ENCODE measurements at regions not wholly inside any gene's neighbourhood (a gene's known extent, or its start where the extent isn't known, plus 50 kb on each side); places are given as distances from the start of the nearest gene placed in this dataset.
A peak's percentile ranks its signal among the peaks of the same experiment; 100 is the strongest.

DNA sequence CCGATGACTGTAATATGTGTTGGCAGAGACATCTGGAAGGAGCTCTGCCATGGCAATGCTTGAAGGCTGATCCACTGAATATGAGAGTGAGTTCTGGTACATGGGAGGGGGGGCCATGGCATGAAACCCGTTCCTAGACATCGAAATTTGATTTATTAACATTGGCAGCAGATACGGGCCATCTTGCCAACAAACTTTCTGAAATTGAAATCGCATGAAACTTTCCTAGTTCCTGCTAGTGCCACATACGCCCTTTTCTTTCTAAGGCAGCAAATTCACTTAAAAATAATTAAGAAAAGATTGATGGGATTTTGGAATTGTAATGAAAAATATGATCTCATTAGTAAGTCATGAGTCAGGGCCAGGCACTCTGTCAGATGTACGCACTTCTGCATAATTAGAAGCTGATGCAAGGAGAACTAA is 91.8 kb upstream of the KMT2C start:
- no peak overlapping the region for H3K27ac ChIP-seq
- TF ChIP-seq, protein P1, sequence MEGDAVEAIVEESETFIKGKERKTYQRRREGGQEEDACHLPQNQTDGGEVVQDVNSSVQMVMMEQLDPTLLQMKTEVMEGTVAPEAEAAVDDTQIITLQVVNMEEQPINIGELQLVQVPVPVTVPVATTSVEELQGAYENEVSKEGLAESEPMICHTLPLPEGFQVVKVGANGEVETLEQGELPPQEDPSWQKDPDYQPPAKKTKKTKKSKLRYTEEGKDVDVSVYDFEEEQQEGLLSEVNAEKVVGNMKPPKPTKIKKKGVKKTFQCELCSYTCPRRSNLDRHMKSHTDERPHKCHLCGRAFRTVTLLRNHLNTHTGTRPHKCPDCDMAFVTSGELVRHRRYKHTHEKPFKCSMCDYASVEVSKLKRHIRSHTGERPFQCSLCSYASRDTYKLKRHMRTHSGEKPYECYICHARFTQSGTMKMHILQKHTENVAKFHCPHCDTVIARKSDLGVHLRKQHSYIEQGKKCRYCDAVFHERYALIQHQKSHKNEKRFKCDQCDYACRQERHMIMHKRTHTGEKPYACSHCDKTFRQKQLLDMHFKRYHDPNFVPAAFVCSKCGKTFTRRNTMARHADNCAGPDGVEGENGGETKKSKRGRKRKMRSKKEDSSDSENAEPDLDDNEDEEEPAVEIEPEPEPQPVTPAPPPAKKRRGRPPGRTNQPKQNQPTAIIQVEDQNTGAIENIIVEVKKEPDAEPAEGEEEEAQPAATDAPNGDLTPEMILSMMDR (IDR thresholded peaks at IDR 0.05), result no peak
- no peak for TF ChIP-seq EP300 (IDR thresholded peaks at IDR 0.05; ENCODE audit: low read depth)
- TF ChIP-seq POLR2AphosphoS5 (IDR thresholded peaks at IDR 0.05), result no peak
- no peak for TF ChIP-seq POLR2A (IDR thresholded peaks at IDR 0.05)
- no peaks in the 10 kb centered on the region for H3K27me3 ChIP-seq
- H3K4me3 ChIP-seq, result no peak overlapping the region
- H3K9me3 ChIP-seq, result no peaks in the 10 kb centered on the region
- intact Hi-C loops (cut with DNase I; ENCODE audit: low total_unique reads) (no loop called here), in situ Hi-C loops (cut with MboI; ENCODE audit: low pct_ligation_motif_present in 1 of 4, low pct_unique_long_range_greater_than_20kb in 1 of 4, low sequenced_read_pairs in 3 of 4) (no loop called here)
- 53% methylated on average over 6 to 7 of the region's 7 CpGs for WGBS, 2 donors (ENCODE audit: low coverage in 1 of 2)
- H3K4me1 ChIP-seq, result peaks cover 0 to 4% (median 2%) of the 10 kb centered on the region in 4 donors
- DNase-seq, result no peak
- no peaks in the 10 kb centered on the region for H3K36me3 ChIP-seq

DNA sequence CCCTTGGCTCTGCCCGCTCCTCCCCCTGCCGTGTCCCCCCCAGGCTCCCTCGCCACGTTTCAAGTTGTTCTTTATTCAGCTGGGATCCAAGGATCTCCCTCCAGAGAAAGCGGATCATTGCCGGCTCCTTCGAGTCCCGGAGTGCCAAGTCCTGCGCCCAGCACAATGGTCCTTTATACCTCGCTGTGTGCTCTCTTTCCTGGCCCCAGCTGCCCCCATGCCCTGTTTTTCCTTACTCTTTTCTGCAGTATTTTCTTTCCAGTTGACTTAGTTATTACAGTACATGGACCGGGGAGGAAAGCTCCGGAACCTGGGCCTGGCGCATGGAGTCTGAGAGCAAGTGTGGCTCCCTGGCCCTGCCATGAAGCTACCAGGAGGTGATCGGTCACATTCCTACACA is 88.1 kb upstream of the KMT2C start:
- Histone ChIP-seq H3K4me3 (no peak overlapping the region), H3K27ac (no peak overlapping the region), H3K27me3 (no peaks in the 10 kb centered on the region), H3K4me1 (peaks cover 0 to 13% (median 6%) of the 10 kb centered on the region in 4 donors), H3K9me3 (no peaks in the 10 kb centered on the region), H3K36me3 (no peaks in the 10 kb centered on the region)
- WGBS, 2 donors (ENCODE audit: low coverage in 1 of 2), result 93% methylated on average over 10 to 14 of the region's 14 CpGs
- DNase-seq, result no peak
- intact Hi-C loops (cut with DNase I; ENCODE audit: low total_unique reads), result loop anchor here (1.0 kb wide), 1 partner anchor 37 kb away; no protein-coding TSS in a partner anchor
- in situ Hi-C loops (cut with MboI; ENCODE audit: low pct_ligation_motif_present in 1 of 4, low pct_unique_long_range_greater_than_20kb in 1 of 4, low sequenced_read_pairs in 3 of 4), result no loop called here
- TF ChIP-seq EP300 (IDR thresholded peaks at IDR 0.05; ENCODE audit: low read depth) (no peak), POLR2A (IDR thresholded peaks at IDR 0.05) (no peak), POLR2AphosphoS5 (IDR thresholded peaks at IDR 0.05) (no peak)
- TF ChIP-seq, protein P1 (IDR thresholded peaks at IDR 0.05), result no peak

DNA sequence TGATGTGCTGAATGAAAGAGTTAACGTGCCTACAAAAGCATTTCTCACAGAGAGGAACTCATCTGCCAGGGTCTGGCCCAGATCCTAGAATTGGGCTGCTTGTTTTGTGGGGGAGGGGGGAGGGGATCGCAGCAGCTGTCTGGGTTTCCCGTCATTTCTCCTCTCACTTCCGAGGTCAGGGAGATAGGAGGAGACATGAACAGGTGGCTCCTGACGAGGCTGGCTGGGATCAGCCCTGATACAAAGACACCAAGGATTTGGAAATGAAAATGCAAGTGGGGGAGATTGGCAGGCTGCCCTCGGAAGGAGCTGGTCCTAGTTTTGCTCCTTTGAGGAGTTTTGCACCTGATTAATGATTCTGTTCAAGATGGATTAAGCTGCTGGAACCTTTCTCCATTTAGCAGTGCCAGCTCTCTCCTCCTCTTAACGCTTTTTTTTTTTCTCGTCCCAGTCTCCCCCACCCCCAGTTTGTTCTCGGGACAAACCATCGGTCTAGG is 86.8 kb upstream of the KMT2C start:
- H3K27ac ChIP-seq, result no peak overlapping the region
- H3K27me3 ChIP-seq, result no peaks in the 10 kb centered on the region
- in situ Hi-C loops (cut with MboI; ENCODE audit: low pct_ligation_motif_present in 1 of 4, low pct_unique_long_range_greater_than_20kb in 1 of 4, low sequenced_read_pairs in 3 of 4) (no loop called here), intact Hi-C loops (cut with DNase I; ENCODE audit: low total_unique reads) (no loop called here)
- H3K4me1 ChIP-seq, result peaks cover 0 to 13% (median 6%) of the 10 kb centered on the region in 4 donors
- TF ChIP-seq POLR2AphosphoS5 (IDR thresholded peaks at IDR 0.05) (no peak), POLR2A (IDR thresholded peaks at IDR 0.05) (no peak), EP300 (IDR thresholded peaks at IDR 0.05; ENCODE audit: low read depth) (no peak)
- TF ChIP-seq, protein P1 (IDR thresholded peaks at IDR 0.05), result no peak
- no peak for DNase-seq
- peak overlapping the region in 1 of 4 donors; percentile 1 for H3K4me3 ChIP-seq
- no peaks in the 10 kb centered on the region for H3K9me3 ChIP-seq
- no peaks in the 10 kb centered on the region for H3K36me3 ChIP-seq
- WGBS, 2 donors (ENCODE audit: low coverage in 1 of 2), result 13 to 24% methylated on average over 3 to 10 of the region's 10 CpGs

DNA sequence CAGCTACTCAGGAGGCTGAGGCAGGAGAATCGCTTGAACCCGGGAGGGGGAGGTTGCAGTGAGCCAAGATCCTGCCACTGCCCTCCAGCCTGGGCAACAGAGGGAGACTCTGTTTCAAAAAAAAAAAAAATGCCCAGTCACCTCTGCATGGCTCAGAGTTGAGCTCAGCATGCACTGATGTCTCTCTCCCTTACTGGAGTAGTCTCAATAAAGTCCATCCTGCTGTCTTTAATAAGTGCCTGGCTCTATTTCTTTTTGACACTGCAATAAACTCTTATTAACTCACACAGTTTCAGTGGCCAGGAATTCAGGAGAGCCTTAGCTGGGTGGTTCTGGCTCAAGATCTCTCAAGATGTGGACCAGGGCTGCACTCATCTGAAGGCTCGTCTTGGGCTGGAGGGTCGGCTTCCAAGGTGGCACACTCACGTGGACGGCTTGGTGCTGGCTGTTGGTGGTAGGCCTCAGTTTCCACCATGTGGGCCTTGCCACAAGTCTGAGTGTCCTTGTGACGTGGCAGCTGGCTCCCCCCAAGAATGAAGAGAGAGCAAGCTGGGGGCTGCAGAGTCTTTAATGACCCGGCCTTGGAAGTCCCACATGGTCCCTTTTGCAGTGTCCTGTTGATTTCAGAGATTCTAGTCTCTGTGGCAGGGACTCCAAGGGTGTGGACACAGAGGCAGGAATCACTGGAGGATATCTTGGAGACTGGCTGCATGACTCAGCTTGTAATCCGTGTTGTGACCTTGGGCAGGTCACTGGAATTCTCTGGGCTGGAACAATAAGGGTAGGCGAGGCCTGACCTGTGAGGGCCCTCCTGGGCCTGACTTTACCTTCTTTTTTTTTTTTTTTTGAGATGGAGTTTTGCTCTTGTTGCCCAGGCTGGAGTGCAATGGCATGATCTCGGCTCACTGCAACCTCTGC is 85.9 kb upstream of the KMT2C start:
- peak; percentile 24 for DNase-seq
- in situ Hi-C loops (cut with MboI; ENCODE audit: low pct_ligation_motif_present in 1 of 4, low pct_unique_long_range_greater_than_20kb in 1 of 4, low sequenced_read_pairs in 3 of 4), result no loop called here
- Histone ChIP-seq H3K27ac (no peak overlapping the region), H3K9me3 (no peaks in the 10 kb centered on the region), H3K4me1 (peaks cover 0 to 13% (median 6%) of the 10 kb centered on the region in 4 donors), H3K36me3 (no peaks in the 10 kb centered on the region), H3K27me3 (no peaks in the 10 kb centered on the region), H3K4me3 (no peak overlapping the region)
- intact Hi-C loops (cut with DNase I; ENCODE audit: low total_unique reads), result no loop called here
- WGBS, 2 donors (ENCODE audit: low coverage in 1 of 2), result 39 to 63% methylated on average over 2 to 11 of the region's 11 CpGs
- no peak for TF ChIP-seq EP300 (IDR thresholded peaks at IDR 0.05; ENCODE audit: low read depth)
- TF ChIP-seq POLR2A (IDR thresholded peaks at IDR 0.05), result no peak
- TF ChIP-seq, protein P1 (IDR thresholded peaks at IDR 0.05), result no peak
- TF ChIP-seq POLR2AphosphoS5 (IDR thresholded peaks at IDR 0.05), result no peak

All from transverse colon (tissue), 4 donors.